ENCODE measurements at regions not wholly inside any gene's neighbourhood (a gene's known extent, or its start where the extent isn't known, plus 50 kb on each side); places are given as distances from the start of the nearest gene placed in this dataset.

DNA sequence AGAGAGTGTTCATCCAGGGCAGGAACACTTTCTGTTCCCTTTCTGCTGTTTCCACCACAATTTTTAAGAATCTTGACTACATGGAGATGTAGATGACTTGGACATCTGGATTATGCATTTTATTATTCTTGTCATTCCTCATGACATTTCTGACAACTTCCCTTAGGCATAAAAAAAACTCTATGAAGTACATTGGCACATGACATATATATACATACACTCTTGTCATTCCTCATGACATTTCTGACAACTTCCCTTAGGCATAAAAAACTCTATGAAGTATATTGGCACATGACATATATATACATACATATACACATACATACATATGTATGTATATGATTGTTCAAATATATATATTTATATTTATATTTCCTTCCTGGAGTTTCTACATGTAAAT, 531.5 kb downstream of the COL12A1 start:
- TF ChIP-seq, protein P1, sequence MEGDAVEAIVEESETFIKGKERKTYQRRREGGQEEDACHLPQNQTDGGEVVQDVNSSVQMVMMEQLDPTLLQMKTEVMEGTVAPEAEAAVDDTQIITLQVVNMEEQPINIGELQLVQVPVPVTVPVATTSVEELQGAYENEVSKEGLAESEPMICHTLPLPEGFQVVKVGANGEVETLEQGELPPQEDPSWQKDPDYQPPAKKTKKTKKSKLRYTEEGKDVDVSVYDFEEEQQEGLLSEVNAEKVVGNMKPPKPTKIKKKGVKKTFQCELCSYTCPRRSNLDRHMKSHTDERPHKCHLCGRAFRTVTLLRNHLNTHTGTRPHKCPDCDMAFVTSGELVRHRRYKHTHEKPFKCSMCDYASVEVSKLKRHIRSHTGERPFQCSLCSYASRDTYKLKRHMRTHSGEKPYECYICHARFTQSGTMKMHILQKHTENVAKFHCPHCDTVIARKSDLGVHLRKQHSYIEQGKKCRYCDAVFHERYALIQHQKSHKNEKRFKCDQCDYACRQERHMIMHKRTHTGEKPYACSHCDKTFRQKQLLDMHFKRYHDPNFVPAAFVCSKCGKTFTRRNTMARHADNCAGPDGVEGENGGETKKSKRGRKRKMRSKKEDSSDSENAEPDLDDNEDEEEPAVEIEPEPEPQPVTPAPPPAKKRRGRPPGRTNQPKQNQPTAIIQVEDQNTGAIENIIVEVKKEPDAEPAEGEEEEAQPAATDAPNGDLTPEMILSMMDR (IDR thresholded peaks at IDR 0.05; ENCODE audit: low read length), result no peak
- no peak for TF ChIP-seq EZH2 (IDR thresholded peaks at IDR 0.05; ENCODE audit: borderline replicate concordance, low read length)
